Hepatocyte (in vitro differentiated cells): ENCODE measurements at regions not wholly inside any gene's neighbourhood (a gene's known extent, or its start where the extent isn't known, plus 50 kb on each side); places are given as distances from the start of the nearest gene placed in this dataset.
"Not testable (repeated sequence)": the region's sequence is repeated elsewhere in the genome, so short reads cannot be mapped to it uniquely, and the experiment has no call there.

ENCODE experiments used
- DNase-seq: peaks from one replicate; pipeline ENCODE4 v3.0.0-alpha.2; 2016; ENCODE audit warnings: low spot score
- H2AFZ ChIP-seq: fragments of 200-600 bp; sonication (generic); 2 replicates; pipeline ENCODE4 v1.6.0; 2016; ENCODE audit warnings: antibody characterized with exemption, mild to moderate bottlenecking
- H3K27ac ChIP-seq: fragments of 200-600 bp; sonication (generic); 2 replicates; pipeline ENCODE4 v1.5.1; 2016; ENCODE audit warnings: mild to moderate bottlenecking
- H3K27me3 ChIP-seq: fragments of 200-600 bp; sonication (generic); 2 replicates; pipeline ENCODE4 v1.6.1; 2016
- H3K36me3 ChIP-seq: fragments of 200-600 bp; sonication (generic); replicated peaks from 2 replicates; pipeline ENCODE4 v1.5.1; 2016; ENCODE audit warnings: low read depth; ENCODE audit not compliant: insufficient read depth
- H3K4me1 ChIP-seq: fragments of 200-600 bp; sonication (generic); 2 replicates; pipeline ENCODE4 v1.5.1; 2016; ENCODE audit warnings: mild to moderate bottlenecking, moderate library complexity; ENCODE audit not compliant: insufficient read depth
- H3K4me2 ChIP-seq: fragments of 200-600 bp; sonication (generic); 2 replicates; pipeline ENCODE4 v1.6.0; 2016
- H3K4me3 ChIP-seq: fragments of 200-600 bp; sonication (generic); 2 replicates; pipeline ENCODE4 v1.5.1; 2016; ENCODE audit warnings: mild to moderate bottlenecking
- H3K79me2 ChIP-seq: fragments of 200-600 bp; sonication (generic); 2 replicates; pipeline ENCODE4 v1.6.0; 2017; ENCODE audit warnings: mild to moderate bottlenecking
- H3K9me2 ChIP-seq: fragments of 200-600 bp; sonication (generic); replicated peaks from 2 replicates; pipeline ENCODE4 v1.6.0; 2017; ENCODE audit warnings: mild to moderate bottlenecking; ENCODE audit not compliant: insufficient read depth
- H3K9me3 ChIP-seq: fragments of 200-600 bp; sonication (generic); 2 replicates; pipeline ENCODE4 v1.5.1; 2016; ENCODE audit warnings: low read depth, mild to moderate bottlenecking
- H4K20me1 ChIP-seq: fragments of 200-600 bp; sonication (generic); 2 replicates; pipeline ENCODE4 v1.6.0; 2016; ENCODE audit warnings: mild to moderate bottlenecking; ENCODE audit not compliant: insufficient read depth, poor library complexity, severe bottlenecking
- EZH2 ChIP-seq: fragments of 200-600 bp; sonication (generic); IDR thresholded peaks from 2 replicates; pipeline ENCODE4 v1.6.1; 2016; ENCODE audit warnings: antibody characterized with exemption, mild to moderate bottlenecking, borderline replicate concordance
- EZH2phosphoT487 ChIP-seq: fragments of 200-600 bp; sonication (generic); IDR thresholded peaks from one replicate; pipeline ENCODE4 v1.6.1; 2018; ENCODE audit warnings: antibody characterized with exemption, mild to moderate bottlenecking, low read depth, moderate library complexity; ENCODE audit not compliant: unreplicated experiment, severe bottlenecking
- WGBS: methylation state at CpG from one replicate; pipeline ENCODE4 v1.1.6; 2016; ENCODE audit warnings: low lambda C conversion rate; ENCODE audit errors: missing lambda C conversion rate; 5-methylcytosine and 5-hydroxymethylcytosine counted together
- TF ChIP-seq, protein P1 (sequence below): fragments of 200-600 bp; sonication (generic); IDR thresholded peaks from 2 replicates; pipeline ENCODE4 v1.5.1; 2016; ENCODE audit warnings: antibody characterized with exemption, mild to moderate bottlenecking; ENCODE audit not compliant: poor library complexity

- Histone ChIP-seq H3K4me1 (no peaks in the 10 kb centered on the region), H3K9me3 (no peaks in the 10 kb centered on the region), H3K79me2 (no peaks in the 10 kb centered on the region), H4K20me1 (no peaks in the 10 kb centered on the region), H3K36me3 (no peaks in the 10 kb centered on the region), H2AFZ (no peak overlapping the region), H3K4me3 (no peak overlapping the region), H3K4me2 (no peak overlapping the region), H3K27me3 (no peaks in the 10 kb centered on the region), H3K27ac (no peak overlapping the region), H3K9me2 (no peaks in the 10 kb centered on the region)
- 89% methylated on average over 2 of the region's 2 CpGs for WGBS
- DNase-seq: no peak
- TF ChIP-seq EZH2: no peak
Measured at GRCh38 chr9:74096420-74096819, 400.7 kb upstream of the RORB start.

- Histone ChIP-seq H3K4me3 (no peak overlapping the region), H3K4me2 (no peak overlapping the region), H3K36me3 (no peaks in the 10 kb centered on the region), H3K4me1 (no peaks in the 10 kb centered on the region), H4K20me1 (no peaks in the 10 kb centered on the region), H3K79me2 (no peaks in the 10 kb centered on the region), H3K9me2 (no peaks in the 10 kb centered on the region), H2AFZ (no peak overlapping the region), H3K27ac (no peak overlapping the region), H3K27me3 (no peaks in the 10 kb centered on the region), H3K9me3 (no peaks in the 10 kb centered on the region)
- DNase-seq: no peak
- 64% methylated on average over 1 of the region's 1 CpG for WGBS
- TF ChIP-seq EZH2phosphoT487: no peak
Measured at GRCh38 chr9:74100042-74100441, 397.1 kb upstream of the RORB start.

GRCh38 chr9:74102148-74102547 lies 395.0 kb upstream of the RORB start:
- not testable (repeated sequence) for H3K27ac ChIP-seq, H3K4me3 ChIP-seq, H3K79me2 ChIP-seq, DNase-seq, H4K20me1 ChIP-seq, H3K27me3 ChIP-seq, H3K4me2 ChIP-seq, H3K9me3 ChIP-seq, H3K9me2 ChIP-seq, H2AFZ ChIP-seq, H3K4me1 ChIP-seq, H3K36me3 ChIP-seq
- WGBS: 46% methylated on average over 1 of the region's 1 CpG

GRCh38 chr9:74102702-74103101 lies 394.4 kb upstream of the RORB start:
- Histone ChIP-seq H3K27me3 (no peaks in the 10 kb centered on the region), H3K4me3 (no peak overlapping the region), H3K36me3 (no peaks in the 10 kb centered on the region), H3K79me2 (no peaks in the 10 kb centered on the region), H3K4me1 (no peaks in the 10 kb centered on the region), H4K20me1 (no peaks in the 10 kb centered on the region), H3K4me2 (no peak overlapping the region), H2AFZ (no peak overlapping the region), H3K9me2 (no peaks in the 10 kb centered on the region), H3K27ac (no peak overlapping the region), H3K9me3 (no peaks in the 10 kb centered on the region)
- WGBS: 100% methylated on average over 1 of the region's 1 CpG
- no peak for DNase-seq
- TF ChIP-seq, protein P1, sequence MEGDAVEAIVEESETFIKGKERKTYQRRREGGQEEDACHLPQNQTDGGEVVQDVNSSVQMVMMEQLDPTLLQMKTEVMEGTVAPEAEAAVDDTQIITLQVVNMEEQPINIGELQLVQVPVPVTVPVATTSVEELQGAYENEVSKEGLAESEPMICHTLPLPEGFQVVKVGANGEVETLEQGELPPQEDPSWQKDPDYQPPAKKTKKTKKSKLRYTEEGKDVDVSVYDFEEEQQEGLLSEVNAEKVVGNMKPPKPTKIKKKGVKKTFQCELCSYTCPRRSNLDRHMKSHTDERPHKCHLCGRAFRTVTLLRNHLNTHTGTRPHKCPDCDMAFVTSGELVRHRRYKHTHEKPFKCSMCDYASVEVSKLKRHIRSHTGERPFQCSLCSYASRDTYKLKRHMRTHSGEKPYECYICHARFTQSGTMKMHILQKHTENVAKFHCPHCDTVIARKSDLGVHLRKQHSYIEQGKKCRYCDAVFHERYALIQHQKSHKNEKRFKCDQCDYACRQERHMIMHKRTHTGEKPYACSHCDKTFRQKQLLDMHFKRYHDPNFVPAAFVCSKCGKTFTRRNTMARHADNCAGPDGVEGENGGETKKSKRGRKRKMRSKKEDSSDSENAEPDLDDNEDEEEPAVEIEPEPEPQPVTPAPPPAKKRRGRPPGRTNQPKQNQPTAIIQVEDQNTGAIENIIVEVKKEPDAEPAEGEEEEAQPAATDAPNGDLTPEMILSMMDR: no peak
- TF ChIP-seq EZH2: no peak

DNA sequence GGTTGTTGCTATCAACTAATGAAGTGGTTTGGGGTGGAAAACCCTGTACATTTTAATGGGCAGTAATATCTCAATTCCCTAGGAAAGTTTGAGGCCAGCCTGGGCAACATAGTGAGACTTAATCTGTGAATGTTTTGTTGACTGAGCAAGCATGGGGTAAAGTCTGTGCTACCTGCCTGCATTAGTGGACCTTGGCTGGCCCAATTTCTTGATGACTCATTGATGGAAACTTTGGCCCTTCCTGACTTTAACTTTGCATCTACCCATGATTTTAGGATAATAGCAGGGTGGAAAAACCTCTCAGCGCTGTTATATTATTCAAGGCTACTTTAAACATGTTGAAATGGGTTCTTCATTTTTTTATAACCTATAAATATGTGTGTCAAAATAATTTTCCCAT lies 389.4 kb upstream of the RORB start:
- H3K4me3 ChIP-seq: no peak overlapping the region
- peak; percentile 5 for DNase-seq
- H3K79me2 ChIP-seq: no peaks in the 10 kb centered on the region
- H3K4me1 ChIP-seq: no peaks in the 10 kb centered on the region
- H4K20me1 ChIP-seq: no peaks in the 10 kb centered on the region
- H3K4me2 ChIP-seq: no peak overlapping the region
- no peaks in the 10 kb centered on the region for H3K36me3 ChIP-seq
- no peak for TF ChIP-seq EZH2phosphoT487
- no peak for TF ChIP-seq EZH2
- TF ChIP-seq, protein P1: no peak
- no peaks in the 10 kb centered on the region for H3K9me3 ChIP-seq
- H3K27ac ChIP-seq: no peak overlapping the region
- no peaks in the 10 kb centered on the region for H3K9me2 ChIP-seq
- 92% methylated on average over 1 of the region's 1 CpG for WGBS
- no peaks in the 10 kb centered on the region for H3K27me3 ChIP-seq
- H2AFZ ChIP-seq: no peak overlapping the region
